ENCODE measurements at regions not wholly inside any gene's neighbourhood (a gene's known extent, or its start where the extent isn't known, plus 50 kb on each side); places are given as distances from the start of the nearest gene placed in this dataset.
A peak's percentile ranks its signal among the peaks of the same experiment; 100 is the strongest.
"Not testable (repeated sequence)": the region's sequence is repeated elsewhere in the genome, so short reads cannot be mapped to it uniquely, and the experiment has no call there.

- TF ChIP-seq, protein P1, sequence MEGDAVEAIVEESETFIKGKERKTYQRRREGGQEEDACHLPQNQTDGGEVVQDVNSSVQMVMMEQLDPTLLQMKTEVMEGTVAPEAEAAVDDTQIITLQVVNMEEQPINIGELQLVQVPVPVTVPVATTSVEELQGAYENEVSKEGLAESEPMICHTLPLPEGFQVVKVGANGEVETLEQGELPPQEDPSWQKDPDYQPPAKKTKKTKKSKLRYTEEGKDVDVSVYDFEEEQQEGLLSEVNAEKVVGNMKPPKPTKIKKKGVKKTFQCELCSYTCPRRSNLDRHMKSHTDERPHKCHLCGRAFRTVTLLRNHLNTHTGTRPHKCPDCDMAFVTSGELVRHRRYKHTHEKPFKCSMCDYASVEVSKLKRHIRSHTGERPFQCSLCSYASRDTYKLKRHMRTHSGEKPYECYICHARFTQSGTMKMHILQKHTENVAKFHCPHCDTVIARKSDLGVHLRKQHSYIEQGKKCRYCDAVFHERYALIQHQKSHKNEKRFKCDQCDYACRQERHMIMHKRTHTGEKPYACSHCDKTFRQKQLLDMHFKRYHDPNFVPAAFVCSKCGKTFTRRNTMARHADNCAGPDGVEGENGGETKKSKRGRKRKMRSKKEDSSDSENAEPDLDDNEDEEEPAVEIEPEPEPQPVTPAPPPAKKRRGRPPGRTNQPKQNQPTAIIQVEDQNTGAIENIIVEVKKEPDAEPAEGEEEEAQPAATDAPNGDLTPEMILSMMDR (IDR thresholded peaks at IDR 0.05; ENCODE audit: insufficient read depth, low read depth, low read length, missing control alignments) = peak; percentile 80
- DNase-seq (ENCODE audit: low read depth) = peak; percentile 72
- no peak overlapping the region for H3K4me3 ChIP-seq (ENCODE audit: low read length)
These were observed 63.2 kb upstream of the SNX19 start for GRCh38 chr11:130979386-130979972.

DNA sequence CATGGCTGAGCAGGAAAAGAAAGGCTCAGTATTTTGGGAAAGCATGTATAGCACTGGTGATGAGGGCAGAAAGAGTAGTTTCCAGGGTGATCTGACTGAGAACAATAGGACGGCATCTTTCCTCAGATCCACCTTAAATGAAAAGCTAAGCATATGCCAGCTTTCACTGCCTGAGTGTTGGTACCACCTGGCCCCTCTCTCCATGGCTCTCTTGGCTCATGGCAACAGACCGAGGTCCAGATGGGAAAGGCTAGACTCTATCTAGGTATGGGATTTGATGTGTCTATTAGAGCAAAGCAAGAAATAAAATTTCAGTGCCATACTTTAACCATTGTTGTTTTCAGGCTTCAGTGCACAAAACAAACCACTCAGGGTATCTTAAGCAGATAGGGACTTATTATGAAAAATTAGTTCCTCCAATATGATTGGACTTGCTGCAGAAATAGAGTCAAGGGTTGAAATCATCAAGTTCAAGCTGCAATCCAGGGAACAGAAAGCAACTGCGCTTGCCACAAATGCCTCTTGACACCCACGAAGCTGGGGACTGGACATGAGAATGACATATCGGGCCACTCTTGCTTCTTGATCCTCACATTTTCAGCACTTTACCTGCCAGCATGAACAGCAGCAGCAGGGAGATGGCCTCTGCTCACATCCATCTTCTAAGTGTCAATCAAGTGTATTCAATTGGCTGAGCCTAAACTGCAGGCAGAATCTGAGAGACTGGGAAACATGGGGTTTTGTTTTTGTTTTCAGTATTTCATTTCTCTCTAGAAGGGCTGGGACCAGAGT is 64.0 kb upstream of the SNX19 start:
- H3K4me3 ChIP-seq (ENCODE audit: low read length) = no peak overlapping the region
- no peak for DNase-seq (ENCODE audit: low read depth)
- TF ChIP-seq, protein P1 (IDR thresholded peaks at IDR 0.05; ENCODE audit: insufficient read depth, low read depth, low read length, missing control alignments) = no peak

- H3K4me3 ChIP-seq (ENCODE audit: low read length); DNase-seq (ENCODE audit: low read depth): not testable (repeated sequence)
These were observed 68.0 kb upstream of the SNX19 start for GRCh38 chr11:130984241-130984640.

- no peak for DNase-seq (ENCODE audit: low read depth)
- TF ChIP-seq, protein P1 (IDR thresholded peaks at IDR 0.05; ENCODE audit: insufficient read depth, low read depth, low read length, missing control alignments) = no peak
- no peak overlapping the region for H3K4me3 ChIP-seq (ENCODE audit: low read length)
These were observed 76.5 kb upstream of the SNX19 start for GRCh38 chr11:130992788-130993187.

- TF ChIP-seq, protein P1 (IDR thresholded peaks at IDR 0.05; ENCODE audit: insufficient read depth, low read depth, low read length, missing control alignments) = no peak
- DNase-seq (ENCODE audit: low read depth) = no peak
- H3K4me3 ChIP-seq (ENCODE audit: low read length) = no peak overlapping the region
These were observed 77.8 kb upstream of the SNX19 start for GRCh38 chr11:130994043-130994442.

GRCh38 chr11:130995266-130995665 is 79.0 kb upstream of the SNX19 start:
- H3K4me3 ChIP-seq (ENCODE audit: low read length) = no peak overlapping the region
- TF ChIP-seq, protein P1 (IDR thresholded peaks at IDR 0.05; ENCODE audit: insufficient read depth, low read depth, low read length, missing control alignments) = no peak
- DNase-seq (ENCODE audit: low read depth) = no peak

- TF ChIP-seq, protein P1 (IDR thresholded peaks at IDR 0.05; ENCODE audit: insufficient read depth, low read depth, low read length, missing control alignments) = no peak
- no peak overlapping the region for H3K4me3 ChIP-seq (ENCODE audit: low read length)
These were observed 81.0 kb upstream of the SNX19 start for GRCh38 chr11:130997278-130997677.

More at GRCh38 chr11:130997278-130997677, 81.0 kb upstream of the SNX19 start:
- no peak for DNase-seq (ENCODE audit: low read depth)
